Esophagus muscularis mucosa (tissue), 4 donors: ENCODE measurements at regions not wholly inside any gene's neighbourhood (a gene's known extent, or its start where the extent isn't known, plus 50 kb on each side); places are given as distances from the start of the nearest gene placed in this dataset.

ENCODE experiments used
- DNase-seq: peaks from one replicate; pipeline ENCODE4 v3.0.0-alpha.2; 2017; ENCODE audit errors: extremely low spot score
- H3K27ac ChIP-seq, 4 donors: fragments of 200-600 bp; sonication (generic); replicated peaks in 1 of 4; 1 replicate in 3 of 4; 2 replicates in 1 of 4; pipeline ENCODE4 v1.5.1; 2016 to 2019; ENCODE audit warnings: mild to moderate bottlenecking in 1 of 4
- H3K27me3 ChIP-seq, 4 donors: fragments of 200-600 bp; sonication (generic); one replicate each; pipeline versions ENCODE4 v1.5.1 to v1.6.0; 2016 to 2019
- H3K36me3 ChIP-seq, 4 donors: fragments of 200-600 bp; sonication (generic); one replicate each; pipeline ENCODE4 v1.5.1; 2016 to 2019
- H3K4me1 ChIP-seq, 4 donors: fragments of 200-600 bp; sonication (generic); one replicate each; pipeline ENCODE4 v1.5.1; 2016 to 2019
- H3K4me3 ChIP-seq, 4 donors: fragments of 200-600 bp; sonication (generic); 1 replicate in 2 of 4; 2 replicates in 2 of 4; pipeline ENCODE4 v1.5.1; 2016 to 2019; ENCODE audit warnings: mild to moderate bottlenecking in 4 of 4, moderate library complexity in 1 of 4
- H3K9me3 ChIP-seq, 4 donors: fragments of 200-600 bp; sonication (generic); 1 replicate in 3 of 4; 2 replicates in 1 of 4; pipeline ENCODE4 v1.5.1; 2016 to 2019
- EP300 ChIP-seq: sonication (generic); formaldehyde crosslinking; IDR thresholded peaks from one replicate; pipeline ENCODE4 v1.6.1; 2017; ENCODE audit warnings: antibody characterized with exemption
- POLR2A ChIP-seq: fragments of 450-650 bp; IDR thresholded peaks from one replicate; pipeline ENCODE4 v1.6.1; 2017; ENCODE audit warnings: antibody characterized with exemption, moderate library complexity, mild to moderate bottlenecking, low read depth
- POLR2AphosphoS5 ChIP-seq, 2 donors: sonication (generic); formaldehyde crosslinking; IDR thresholded peaks; one replicate each; pipeline ENCODE4 v1.6.1; 2017; ENCODE audit warnings: antibody characterized with exemption in 2 of 2
- WGBS: methylation state at CpG from one replicate; pipeline ENCODE4 v1.1.5; 2018; 5-methylcytosine and 5-hydroxymethylcytosine counted together
- intact Hi-C: fragments of 100-400 bp; cut with DNase I; formaldehyde crosslinking; loops from one replicate; pipeline ENCODE4 v1.15.1; 2023
- TF ChIP-seq, protein P1 (sequence below), 3 experiments: fragments of 200-600 bp in 2 of 3; fragments of 450-650 bp in 1 of 3; sonication (generic) in 2 of 3; IDR thresholded peaks; one replicate each; pipeline ENCODE4 v1.5.1; 2017 to 2019; ENCODE audit warnings: antibody characterized with exemption in 3 of 3, mild to moderate bottlenecking in 2 of 3, moderate library complexity in 1 of 3

DNA sequence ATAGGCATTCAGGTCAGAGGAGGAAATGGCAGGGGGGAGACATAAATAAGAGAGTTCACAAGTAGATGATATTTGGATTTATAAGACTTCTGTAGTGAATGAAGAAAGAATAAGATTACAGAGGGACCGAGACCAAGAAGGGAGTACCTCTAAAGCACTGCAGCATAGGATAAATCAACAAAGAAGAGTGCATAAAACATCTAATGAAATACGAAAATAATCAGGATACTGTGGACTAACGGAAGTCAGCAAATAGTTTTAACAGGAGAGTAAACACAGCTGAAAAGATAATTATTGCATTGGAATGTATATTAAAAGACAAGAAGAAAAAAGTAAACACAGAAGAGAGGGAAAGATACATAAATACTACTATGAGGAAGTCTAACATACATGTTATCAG lies 921.9 kb upstream of the PRMT6 start:
- no peak overlapping the region for H3K4me3 ChIP-seq

DNA sequence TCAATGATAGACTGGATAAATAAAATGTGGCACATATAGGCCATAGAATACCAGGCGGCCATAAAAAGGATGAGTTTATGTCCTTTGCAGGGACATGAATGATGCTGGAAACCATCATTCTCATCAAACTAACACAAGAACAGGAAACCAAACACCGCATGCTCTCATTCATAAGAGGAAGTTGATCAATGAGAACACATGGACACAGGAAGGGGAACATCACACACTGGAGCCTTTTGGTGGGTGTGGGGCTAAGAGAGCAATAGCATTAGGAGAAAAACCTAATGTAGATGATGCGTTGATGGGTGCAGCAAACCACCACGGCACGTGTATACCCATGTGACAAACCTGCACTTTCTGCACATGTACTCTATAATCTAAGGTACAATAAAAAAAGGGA lies 883.4 kb upstream of the PRMT6 start:
- Histone ChIP-seq H3K27ac (no peak overlapping the region), H3K4me3 (no peak overlapping the region), H3K4me1 (no peaks in the 10 kb centered on the region), H3K9me3 (no peaks in the 10 kb centered on the region), H3K36me3 (no peaks in the 10 kb centered on the region), H3K27me3 (no peaks in the 10 kb centered on the region)
- 82% methylated on average over 5 of the region's 5 CpGs for WGBS
- DNase-seq, result no peak
- TF ChIP-seq, protein P1, sequence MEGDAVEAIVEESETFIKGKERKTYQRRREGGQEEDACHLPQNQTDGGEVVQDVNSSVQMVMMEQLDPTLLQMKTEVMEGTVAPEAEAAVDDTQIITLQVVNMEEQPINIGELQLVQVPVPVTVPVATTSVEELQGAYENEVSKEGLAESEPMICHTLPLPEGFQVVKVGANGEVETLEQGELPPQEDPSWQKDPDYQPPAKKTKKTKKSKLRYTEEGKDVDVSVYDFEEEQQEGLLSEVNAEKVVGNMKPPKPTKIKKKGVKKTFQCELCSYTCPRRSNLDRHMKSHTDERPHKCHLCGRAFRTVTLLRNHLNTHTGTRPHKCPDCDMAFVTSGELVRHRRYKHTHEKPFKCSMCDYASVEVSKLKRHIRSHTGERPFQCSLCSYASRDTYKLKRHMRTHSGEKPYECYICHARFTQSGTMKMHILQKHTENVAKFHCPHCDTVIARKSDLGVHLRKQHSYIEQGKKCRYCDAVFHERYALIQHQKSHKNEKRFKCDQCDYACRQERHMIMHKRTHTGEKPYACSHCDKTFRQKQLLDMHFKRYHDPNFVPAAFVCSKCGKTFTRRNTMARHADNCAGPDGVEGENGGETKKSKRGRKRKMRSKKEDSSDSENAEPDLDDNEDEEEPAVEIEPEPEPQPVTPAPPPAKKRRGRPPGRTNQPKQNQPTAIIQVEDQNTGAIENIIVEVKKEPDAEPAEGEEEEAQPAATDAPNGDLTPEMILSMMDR (IDR thresholded peaks at IDR 0.05), result no peak
- TF ChIP-seq POLR2AphosphoS5 (IDR thresholded peaks at IDR 0.05), result no peak
- TF ChIP-seq EP300, result no peak
- no peak for TF ChIP-seq POLR2A
- intact Hi-C loops, result no loop called here

More for the DNA sequence above, 921.9 kb upstream of the PRMT6 start:
- DNase-seq, result no peak
- 75% methylated on average over 3 of the region's 3 CpGs for WGBS
- intact Hi-C loops, result no loop called here
- H3K9me3 ChIP-seq, result no peaks in the 10 kb centered on the region
- no peaks in the 10 kb centered on the region for H3K4me1 ChIP-seq
- no peak overlapping the region for H3K27ac ChIP-seq
- H3K36me3 ChIP-seq, result no peaks in the 10 kb centered on the region
- TF ChIP-seq POLR2A (no peak), POLR2AphosphoS5 (IDR thresholded peaks at IDR 0.05) (no peak), EP300 (no peak)
- TF ChIP-seq, protein P1 (IDR thresholded peaks at IDR 0.05), result no peak
- no peaks in the 10 kb centered on the region for H3K27me3 ChIP-seq

DNA sequence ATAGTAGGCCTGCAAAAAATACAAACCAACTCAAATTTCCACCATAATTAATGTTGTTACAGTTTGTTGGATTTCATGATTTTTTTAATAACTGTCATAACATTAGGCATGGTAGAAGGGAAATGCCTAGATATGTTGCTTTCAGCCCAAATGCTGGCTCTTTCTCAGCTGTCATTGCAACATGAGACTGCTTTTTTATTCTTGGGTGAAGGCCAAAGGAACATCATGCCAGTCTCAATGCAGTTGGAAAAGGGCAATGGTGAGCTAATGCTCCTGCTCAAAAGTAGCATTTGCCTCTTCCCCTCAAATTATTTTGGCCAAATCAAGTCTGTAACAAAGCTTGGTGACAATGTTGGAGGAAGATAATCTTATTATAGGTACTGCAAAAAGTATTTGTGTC lies 877.7 kb upstream of the PRMT6 start:
- TF ChIP-seq, protein P1 (IDR thresholded peaks at IDR 0.05), result no peak
- no peak for TF ChIP-seq POLR2A
- no peak for TF ChIP-seq EP300
- no peak for TF ChIP-seq POLR2AphosphoS5 (IDR thresholded peaks at IDR 0.05)
- no peaks in the 10 kb centered on the region for H3K27me3 ChIP-seq
- DNase-seq, result no peak
- no peaks in the 10 kb centered on the region for H3K4me1 ChIP-seq
- no peak overlapping the region for H3K4me3 ChIP-seq
- no peaks in the 10 kb centered on the region for H3K36me3 ChIP-seq
- H3K9me3 ChIP-seq, result no peaks in the 10 kb centered on the region
- intact Hi-C loops, result no loop called here
- no peak overlapping the region for H3K27ac ChIP-seq

DNA sequence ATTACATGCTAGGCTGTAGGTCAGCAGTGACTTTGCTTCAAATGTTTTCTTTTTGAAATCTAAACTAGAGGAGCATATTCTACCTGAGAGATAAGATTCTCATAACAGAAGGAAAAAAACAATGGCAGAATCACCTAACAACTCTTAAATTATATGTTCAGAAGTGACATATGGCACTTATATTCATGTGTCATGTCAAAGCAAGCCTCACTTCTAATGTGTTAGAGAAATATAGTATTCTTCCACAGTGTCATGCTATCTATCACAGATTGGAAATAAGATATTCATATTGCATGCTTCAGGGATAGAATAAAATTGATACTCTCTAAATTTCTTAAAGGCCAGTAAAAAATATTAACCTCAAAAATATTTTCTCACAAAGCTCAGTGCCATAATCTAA lies 874.6 kb upstream of the PRMT6 start:
- Histone ChIP-seq H3K9me3 (peaks cover 0 to 4% (median 0%) of the 10 kb centered on the region in 4 donors), H3K36me3 (no peaks in the 10 kb centered on the region), H3K4me1 (no peaks in the 10 kb centered on the region), H3K27ac (no peak overlapping the region), H3K4me3 (no peak overlapping the region), H3K27me3 (no peaks in the 10 kb centered on the region)
- no peak for DNase-seq
- no peak for TF ChIP-seq POLR2AphosphoS5 (IDR thresholded peaks at IDR 0.05)
- intact Hi-C loops, result no loop called here

DNA sequence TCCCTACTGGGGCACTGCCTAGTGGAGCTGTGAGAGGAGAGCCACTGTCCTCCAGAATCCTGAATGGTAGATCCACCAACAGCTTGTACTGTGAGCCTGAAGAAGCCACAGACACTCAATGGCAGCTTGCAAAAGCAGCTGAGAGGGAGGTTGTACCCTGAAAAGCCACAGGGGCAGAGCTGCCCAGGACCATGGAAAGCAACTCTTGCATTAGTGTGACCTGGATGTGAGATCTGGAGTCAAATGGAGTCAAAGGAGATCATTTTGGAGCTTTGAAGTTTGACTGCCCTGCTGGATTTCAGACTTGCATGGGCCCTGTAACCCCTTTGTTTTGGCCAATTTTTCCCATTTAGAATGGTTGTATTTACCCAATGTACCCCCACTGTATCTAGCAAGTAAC lies 871.4 kb upstream of the PRMT6 start:
- DNase-seq, result no peak
- TF ChIP-seq POLR2A (no peak), POLR2AphosphoS5 (IDR thresholded peaks at IDR 0.05) (no peak), EP300 (no peak)
- TF ChIP-seq, protein P1 (IDR thresholded peaks at IDR 0.05), result no peak
- intact Hi-C loops, result no loop called here

More for the DNA sequence above, 871.4 kb upstream of the PRMT6 start:
- Histone ChIP-seq H3K27ac (no peak overlapping the region), H3K36me3 (no peaks in the 10 kb centered on the region), H3K4me1 (no peaks in the 10 kb centered on the region), H3K27me3 (no peaks in the 10 kb centered on the region), H3K9me3 (peaks cover 0 to 4% (median 0%) of the 10 kb centered on the region in 4 donors), H3K4me3 (no peak overlapping the region)
